ENCODE measurements at regions not wholly inside any gene's neighbourhood (a gene's known extent, or its start where the extent isn't known, plus 50 kb on each side); places are given as distances from the start of the nearest gene placed in this dataset.

- DNase-seq (ENCODE audit: low read depth, low spot score) (no peak), ATAC-seq (no peak)
- Histone ChIP-seq H3K27ac (ENCODE audit: low read length) (no peak overlapping the region), H3K4me3 (ENCODE audit: low read depth in 2 of 2, low read length in 2 of 2) (no peak overlapping the region), H3K36me3 (ENCODE audit: control insufficient read depth, insufficient read depth, low read length) (no peaks in the 10 kb centered on the region), H3K4me1 (ENCODE audit: control insufficient read depth, insufficient read depth, low read length) (no peaks in the 10 kb centered on the region), H3K27me3 (ENCODE audit: control insufficient read depth, insufficient read depth, low read length) (no peaks in the 10 kb centered on the region), H3K9me3 (ENCODE audit: control insufficient read depth, insufficient read depth, low read depth, low read length) (no peaks in the 10 kb centered on the region)
- no peak for TF ChIP-seq CTCF (IDR thresholded peaks at IDR 0.05)
- BruUV-seq (replicated peaks), result no TSS peak
- ChIA-PET CTCF (no interaction called here), POLR2A (no interaction called here)
- intact Hi-C loops (cut with micrococcal nuclease; ENCODE audit: unreplicated experiment), result no loop called here
- in situ Hi-C loops (cut with HindIII; ENCODE audit: low pct_unique_long_range_greater_than_20kb, low sequenced_read_pairs), result no loop called here
These were observed 351.2 kb upstream of the API5 start for GRCh38 chr11:42960521-42961088.

- no peak overlapping the region for H3K4me3 ChIP-seq (ENCODE audit: low read depth in 2 of 2, low read length in 2 of 2)
- intact Hi-C loops (cut with micrococcal nuclease; ENCODE audit: unreplicated experiment) (no loop called here), in situ Hi-C loops (cut with HindIII; ENCODE audit: low pct_unique_long_range_greater_than_20kb, low sequenced_read_pairs) (no loop called here)
- H3K27ac ChIP-seq (ENCODE audit: low read length), result no peak overlapping the region
- ChIA-PET POLR2A (no interaction called here), CTCF (no interaction called here)
- no TSS peak for BruUV-seq (replicated peaks)
- no peaks in the 10 kb centered on the region for H3K27me3 ChIP-seq (ENCODE audit: control insufficient read depth, insufficient read depth, low read length)
- H3K4me1 ChIP-seq (ENCODE audit: control insufficient read depth, insufficient read depth, low read length), result no peaks in the 10 kb centered on the region
- H3K9me3 ChIP-seq (ENCODE audit: control insufficient read depth, insufficient read depth, low read depth, low read length), result no peaks in the 10 kb centered on the region
- H3K36me3 ChIP-seq (ENCODE audit: control insufficient read depth, insufficient read depth, low read length), result no peaks in the 10 kb centered on the region
- TF ChIP-seq TCF7L2 (IDR thresholded peaks at IDR 0.05; ENCODE audit: low read depth, low read length) (no peak), CTCF (IDR thresholded peaks at IDR 0.05) (no peak), POLR2AphosphoS5 (IDR thresholded peaks at IDR 0.05; ENCODE audit: low read depth, low read length) (no peak), REST (IDR thresholded peaks at IDR 0.05; ENCODE audit: insufficient read depth in 1 of 2, low read depth in 2 of 2, low read length in 1 of 2) (no peak), SIN3A (IDR thresholded peaks at IDR 0.05; ENCODE audit: borderline replicate concordance, insufficient read depth, low read depth, low read length) (no peak)
- DNase-seq (ENCODE audit: low read depth, low spot score) (no peak), ATAC-seq (no peak)
These were observed 344.1 kb upstream of the API5 start for GRCh38 chr11:42967653-42968052.

GRCh38 chr11:42972741-42973140, 339.1 kb upstream of the API5 start:
- H3K27ac ChIP-seq (ENCODE audit: low read length), result no peak overlapping the region
- intact Hi-C loops (cut with micrococcal nuclease; ENCODE audit: unreplicated experiment), result no loop called here
- no TSS peak for BruUV-seq (replicated peaks)
- H3K4me1 ChIP-seq (ENCODE audit: control insufficient read depth, insufficient read depth, low read length), result no peaks in the 10 kb centered on the region
- in situ Hi-C loops (cut with HindIII; ENCODE audit: low pct_unique_long_range_greater_than_20kb, low sequenced_read_pairs), result no loop called here
- DNase-seq (ENCODE audit: low read depth, low spot score), result no peak
- H3K4me3 ChIP-seq (ENCODE audit: low read depth in 2 of 2, low read length in 2 of 2), result no peak overlapping the region
- TF ChIP-seq REST (IDR thresholded peaks at IDR 0.05; ENCODE audit: insufficient read depth in 1 of 2, low read depth in 2 of 2, low read length in 1 of 2) (no peak), CTCF (IDR thresholded peaks at IDR 0.05) (no peak), SIN3A (IDR thresholded peaks at IDR 0.05; ENCODE audit: borderline replicate concordance, insufficient read depth, low read depth, low read length) (no peak), POLR2AphosphoS5 (IDR thresholded peaks at IDR 0.05; ENCODE audit: low read depth, low read length) (no peak), TCF7L2 (IDR thresholded peaks at IDR 0.05; ENCODE audit: low read depth, low read length) (no peak)
- no peaks in the 10 kb centered on the region for H3K27me3 ChIP-seq (ENCODE audit: control insufficient read depth, insufficient read depth, low read length)
- H3K9me3 ChIP-seq (ENCODE audit: control insufficient read depth, insufficient read depth, low read depth, low read length), result no peaks in the 10 kb centered on the region
- ChIA-PET POLR2A (no interaction called here), CTCF (no interaction called here)
- H3K36me3 ChIP-seq (ENCODE audit: control insufficient read depth, insufficient read depth, low read length), result no peaks in the 10 kb centered on the region
- ATAC-seq, result no peak

Measured in Panc1 (cell line).